ENCODE measurements at regions not wholly inside any gene's neighbourhood (a gene's known extent, or its start where the extent isn't known, plus 50 kb on each side); places are given as distances from the start of the nearest gene placed in this dataset.

DNA sequence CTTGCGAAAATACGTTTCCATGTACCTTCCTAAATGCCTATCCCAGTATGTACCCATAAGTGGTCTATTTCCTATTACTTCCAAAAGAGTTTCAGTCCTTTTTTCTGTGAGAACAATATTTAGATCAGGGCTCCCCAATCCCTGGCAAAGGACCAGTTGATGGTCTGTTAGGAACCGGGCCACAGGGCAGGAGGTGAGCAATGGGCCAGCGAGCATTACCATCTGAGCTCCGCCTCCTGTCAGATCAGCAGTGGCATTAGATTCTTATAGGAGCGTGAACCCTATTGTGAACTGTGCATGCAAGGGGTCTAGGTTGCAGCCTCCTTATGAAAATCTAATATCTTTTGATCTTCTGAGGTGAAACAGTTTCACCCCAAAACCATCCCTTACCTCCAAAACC is 859.1 kb downstream of the SLITRK6 start:
- TF ChIP-seq, protein P1, sequence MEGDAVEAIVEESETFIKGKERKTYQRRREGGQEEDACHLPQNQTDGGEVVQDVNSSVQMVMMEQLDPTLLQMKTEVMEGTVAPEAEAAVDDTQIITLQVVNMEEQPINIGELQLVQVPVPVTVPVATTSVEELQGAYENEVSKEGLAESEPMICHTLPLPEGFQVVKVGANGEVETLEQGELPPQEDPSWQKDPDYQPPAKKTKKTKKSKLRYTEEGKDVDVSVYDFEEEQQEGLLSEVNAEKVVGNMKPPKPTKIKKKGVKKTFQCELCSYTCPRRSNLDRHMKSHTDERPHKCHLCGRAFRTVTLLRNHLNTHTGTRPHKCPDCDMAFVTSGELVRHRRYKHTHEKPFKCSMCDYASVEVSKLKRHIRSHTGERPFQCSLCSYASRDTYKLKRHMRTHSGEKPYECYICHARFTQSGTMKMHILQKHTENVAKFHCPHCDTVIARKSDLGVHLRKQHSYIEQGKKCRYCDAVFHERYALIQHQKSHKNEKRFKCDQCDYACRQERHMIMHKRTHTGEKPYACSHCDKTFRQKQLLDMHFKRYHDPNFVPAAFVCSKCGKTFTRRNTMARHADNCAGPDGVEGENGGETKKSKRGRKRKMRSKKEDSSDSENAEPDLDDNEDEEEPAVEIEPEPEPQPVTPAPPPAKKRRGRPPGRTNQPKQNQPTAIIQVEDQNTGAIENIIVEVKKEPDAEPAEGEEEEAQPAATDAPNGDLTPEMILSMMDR (IDR thresholded peaks at IDR 0.05; ENCODE audit: insufficient read depth, low read depth, low read length), result no peak
- TF ChIP-seq EZH2 (IDR thresholded peaks at IDR 0.05; ENCODE audit: insufficient read depth, low read length), result no peak

All from astrocyte (in vitro differentiated cells and primary cell).